ENCODE measurements at regions not wholly inside any gene's neighbourhood (a gene's known extent, or its start where the extent isn't known, plus 50 kb on each side); places are given as distances from the start of the nearest gene placed in this dataset.
A peak's percentile ranks its signal among the peaks of the same experiment; 100 is the strongest.

- ChIA-PET POLR2A (no interaction called here), CTCF (interaction anchor here (0.9 to 1.2 kb wide), 2 partner anchors 192 to 276 kb away, joined by 3 to 6 read pairs; no protein-coding TSS in a partner anchor)
- H3K9me3 Mint-ChIP-seq (ENCODE audit: unreplicated experiment): no peaks in the 10 kb centered on the region
- intact Hi-C loops (cut with micrococcal nuclease; ENCODE audit: unreplicated experiment): loop anchor here (2.0 to 10.0 kb wide), 2 partner anchors 188 to 260 kb away; no protein-coding TSS in a partner anchor
- H3K4me3 ChIP-seq (ENCODE audit: low read depth, low read length): no peak overlapping the region
- peaks cover 30% of the 10 kb centered on the region for H3K4me1 ChIP-seq
- no peaks in the 10 kb centered on the region for H3K36me3 ChIP-seq (ENCODE audit: control insufficient read depth, insufficient read depth, low read length)
- no peaks in the 10 kb centered on the region for H3K27me3 ChIP-seq (replicated peaks; ENCODE audit: control insufficient read depth, insufficient read depth, low read length)
- H3K36me3 Mint-ChIP-seq (ENCODE audit: insufficient read depth, unreplicated experiment): no peaks in the 10 kb centered on the region
- peak overlapping the region; percentile 54 for H3K4me3 Mint-ChIP-seq (ENCODE audit: unreplicated experiment)
- no peaks in the 10 kb centered on the region for H3K9me3 ChIP-seq
- H3K27me3 Mint-ChIP-seq (ENCODE audit: insufficient read depth, unreplicated experiment): no peaks in the 10 kb centered on the region
- no TSS peak for BruUV-seq (replicated peaks)
- H3K27ac Mint-ChIP-seq (ENCODE audit: unreplicated experiment): peak overlapping the region; percentile 34
- DNase-seq: peak; percentile 42 to 51
- peak; percentile 51 to 58 for TF ChIP-seq CTCF (IDR thresholded peaks at IDR 0.05; ENCODE audit: insufficient read depth in 1 of 2, low read depth in 1 of 2, low read length in 1 of 2, severe bottlenecking in 1 of 2, unreplicated experiment in 1 of 2)
- H3K4me1 Mint-ChIP-seq (ENCODE audit: low read depth, unreplicated experiment): peaks cover 29% of the 10 kb centered on the region
Measured at GRCh38 chr3:94525043-94525442, 462.2 kb downstream of the NSUN3 start.

GRCh38 chr3:94529816-94530215, 467.0 kb downstream of the NSUN3 start:
- Mint-ChIP-seq H3K27me3 (ENCODE audit: insufficient read depth, unreplicated experiment) (no peaks in the 10 kb centered on the region), H3K4me1 (ENCODE audit: low read depth, unreplicated experiment) (peaks cover 15% of the 10 kb centered on the region), H3K4me3 (ENCODE audit: unreplicated experiment) (no peak overlapping the region), H3K27ac (ENCODE audit: unreplicated experiment) (no peak overlapping the region), H3K36me3 (ENCODE audit: insufficient read depth, unreplicated experiment) (no peaks in the 10 kb centered on the region), H3K9me3 (ENCODE audit: unreplicated experiment) (no peaks in the 10 kb centered on the region)
- no peak for TF ChIP-seq CTCF (IDR thresholded peaks at IDR 0.05; ENCODE audit: insufficient read depth in 1 of 2, low read depth in 1 of 2, low read length in 1 of 2, severe bottlenecking in 1 of 2, unreplicated experiment in 1 of 2)
- H3K4me1 ChIP-seq: peaks cover 10% of the 10 kb centered on the region
- BruUV-seq (replicated peaks): no TSS peak
- ChIA-PET POLR2A (no interaction called here), CTCF (no interaction called here)
- H3K36me3 ChIP-seq (ENCODE audit: control insufficient read depth, insufficient read depth, low read length): no peaks in the 10 kb centered on the region
- intact Hi-C loops (cut with micrococcal nuclease; ENCODE audit: unreplicated experiment): loop anchor here (10.0 kb wide), 1 partner anchor 255 kb away; no protein-coding TSS in a partner anchor
- no peaks in the 10 kb centered on the region for H3K9me3 ChIP-seq
- DNase-seq: no peak
- no peak overlapping the region for H3K4me3 ChIP-seq (ENCODE audit: low read depth, low read length)
- H3K27me3 ChIP-seq (replicated peaks; ENCODE audit: control insufficient read depth, insufficient read depth, low read length): no peaks in the 10 kb centered on the region

GRCh38 chr3:94532951-94533350, 470.1 kb downstream of the NSUN3 start:
- Mint-ChIP-seq H3K36me3 (ENCODE audit: insufficient read depth, unreplicated experiment) (no peaks in the 10 kb centered on the region), H3K27ac (ENCODE audit: unreplicated experiment) (no peak overlapping the region), H3K27me3 (ENCODE audit: insufficient read depth, unreplicated experiment) (no peaks in the 10 kb centered on the region), H3K9me3 (ENCODE audit: unreplicated experiment) (no peaks in the 10 kb centered on the region), H3K4me1 (ENCODE audit: low read depth, unreplicated experiment) (no peaks in the 10 kb centered on the region), H3K4me3 (ENCODE audit: unreplicated experiment) (no peak overlapping the region)
- no TSS peak for BruUV-seq (replicated peaks)
- POLR2A ChIA-PET: no interaction called here
- H3K4me3 ChIP-seq (ENCODE audit: low read depth, low read length): no peak overlapping the region
- no peaks in the 10 kb centered on the region for H3K36me3 ChIP-seq (ENCODE audit: control insufficient read depth, insufficient read depth, low read length)
- no peaks in the 10 kb centered on the region for H3K9me3 ChIP-seq
- H3K4me1 ChIP-seq: no peaks in the 10 kb centered on the region
- intact Hi-C loops (cut with micrococcal nuclease; ENCODE audit: unreplicated experiment): no loop called here
- no peaks in the 10 kb centered on the region for H3K27me3 ChIP-seq (replicated peaks; ENCODE audit: control insufficient read depth, insufficient read depth, low read length)
- no peak for DNase-seq
- no peak for TF ChIP-seq CTCF (IDR thresholded peaks at IDR 0.05; ENCODE audit: insufficient read depth in 1 of 2, low read depth in 1 of 2, low read length in 1 of 2, severe bottlenecking in 1 of 2, unreplicated experiment in 1 of 2)
- CTCF ChIA-PET: no interaction called here

All from Caco-2 (cell line).